HL-60 (cell line): ENCODE measurements at regions not wholly inside any gene's neighbourhood (a gene's known extent, or its start where the extent isn't known, plus 50 kb on each side); places are given as distances from the start of the nearest gene placed in this dataset.

ENCODE experiments used
- CTCF ChIP-seq: IDR thresholded peaks from one replicate; pipeline ENCODE4 v1.5.1; 2011; ENCODE audit warnings: low read length, control low read depth, inconsistent platforms; ENCODE audit not compliant: insufficient read depth
- POLR2AphosphoS5 ChIP-seq: IDR thresholded peaks from 2 replicates; pipeline ENCODE4 v1.6.1; 2012; ENCODE audit warnings: low read depth
- REST ChIP-seq: IDR thresholded peaks from 2 replicates; pipeline ENCODE4 v1.6.1; 2012; ENCODE audit warnings: low read depth; ENCODE audit not compliant: insufficient replicate concordance

GRCh38 chr7:46100521-46100920, 179.4 kb upstream of the IGFBP3 start:
- no peak for TF ChIP-seq POLR2AphosphoS5
- TF ChIP-seq REST, result no peak
- no peak for TF ChIP-seq CTCF
